NCI-H1694 (cell line): ENCODE measurements at regions not wholly inside any gene's neighbourhood (a gene's known extent, or its start where the extent isn't known, plus 50 kb on each side); places are given as distances from the start of the nearest gene placed in this dataset.

Experiments used
- DNase-seq: peaks from one replicate; lab custom pipeline; 2025; lab: John Stamatoyannopoulos, UW

GRCh38 chr10:118501171-118501570 is 94.3 kb downstream of the PRLHR start:
- DNase-seq: no peak

DNA sequence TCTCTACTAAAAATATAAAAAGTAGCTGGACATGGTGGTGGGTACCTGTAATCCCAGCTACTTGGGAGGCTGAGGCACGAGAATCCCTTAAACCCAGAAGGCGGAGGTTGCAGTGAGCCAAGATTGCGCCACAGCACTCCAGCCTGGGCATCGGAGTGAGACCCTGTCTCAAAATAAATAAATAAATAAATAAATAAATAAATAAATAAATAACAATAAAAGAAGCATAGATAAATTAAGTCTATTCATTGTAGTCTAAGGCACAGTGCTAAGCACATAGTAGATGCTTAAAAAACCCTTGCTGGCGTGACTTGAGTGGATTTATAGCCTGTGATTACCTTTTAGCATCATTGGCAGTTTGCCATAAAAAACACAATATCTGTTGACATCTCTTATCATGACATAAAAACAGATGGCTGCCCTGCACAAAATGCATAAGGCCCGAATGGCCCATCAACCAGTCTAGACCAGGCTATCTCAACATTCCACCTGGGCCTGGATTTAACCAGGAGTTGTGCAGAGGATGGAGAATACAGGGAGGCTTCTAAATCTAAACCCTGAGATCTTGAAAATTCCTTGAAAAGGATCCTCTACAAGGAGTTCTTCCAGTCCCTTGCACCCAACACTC is 94.9 kb downstream of the PRLHR start:
- no peak for DNase-seq

- DNase-seq: no peak
These were observed 96.3 kb downstream of the PRLHR start for GRCh38 chr10:118499186-118499585.

DNA sequence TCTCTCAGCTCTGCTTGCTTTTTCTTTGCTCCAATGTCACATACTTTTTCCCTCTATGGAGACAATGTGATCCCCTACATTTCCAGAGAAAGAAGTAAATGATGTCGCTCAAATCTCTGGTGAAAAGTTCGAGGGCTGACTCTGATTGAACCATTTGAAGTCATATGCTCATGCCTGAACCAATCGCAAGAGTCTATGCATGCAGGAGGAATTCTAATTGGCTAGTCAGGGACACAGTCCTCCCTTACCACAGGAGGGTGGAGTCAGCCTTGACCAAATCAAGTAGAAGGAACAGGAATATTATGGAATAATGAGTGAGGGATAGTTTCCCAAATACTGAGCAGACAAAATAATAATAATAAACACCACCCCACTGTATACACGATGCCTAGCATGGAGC is 96.8 kb downstream of the PRLHR start:
- DNase-seq: no peak

DNA sequence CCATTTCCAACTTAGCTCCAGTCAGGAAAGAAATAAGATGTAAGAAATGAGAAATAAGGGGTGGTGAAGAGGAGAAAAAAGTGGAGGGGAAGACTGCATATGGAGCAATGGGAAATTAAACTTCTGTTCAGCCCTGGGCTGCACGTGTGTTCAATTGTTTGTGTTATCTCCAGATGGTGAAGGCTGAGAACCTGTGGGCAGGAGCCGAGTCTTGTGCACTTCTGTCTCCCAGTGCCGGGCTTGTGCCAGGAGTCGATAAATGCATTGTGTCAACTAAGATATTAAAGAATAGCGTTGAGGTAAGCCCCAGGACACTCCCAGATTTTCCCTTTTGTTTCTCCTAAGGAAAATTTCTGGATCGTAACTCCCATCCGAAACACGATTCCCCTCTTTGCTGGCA is 98.2 kb downstream of the PRLHR start:
- DNase-seq: no peak

DNA sequence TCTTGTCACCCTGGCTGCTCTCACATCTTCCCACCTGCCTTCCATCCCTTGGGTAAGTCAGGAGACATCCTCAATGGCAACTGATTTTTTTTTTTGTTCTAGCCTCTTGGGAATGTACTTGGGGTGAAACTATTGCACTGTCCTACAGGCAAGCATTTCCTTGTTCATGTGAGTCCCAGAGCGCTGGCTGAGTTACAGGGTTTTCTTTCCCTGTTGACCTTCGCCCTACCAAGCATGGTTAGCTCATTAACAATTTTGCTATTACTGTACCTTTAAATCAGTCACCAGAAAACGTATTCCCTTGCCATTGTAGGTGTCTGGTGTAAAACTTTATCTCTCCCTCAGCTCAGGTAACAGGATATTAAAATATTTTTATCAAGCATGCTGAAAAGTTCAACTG is 98.9 kb downstream of the PRLHR start:
- DNase-seq: no peak

- no peak for DNase-seq
These were observed 99.9 kb downstream of the PRLHR start for GRCh38 chr10:118495499-118495898.

- DNase-seq: no peak
These were observed 104.4 kb downstream of the PRLHR start for GRCh38 chr10:118491055-118491454.

- DNase-seq: no peak
These were observed 106.5 kb downstream of the PRLHR start for GRCh38 chr10:118488710-118489497.

DNA sequence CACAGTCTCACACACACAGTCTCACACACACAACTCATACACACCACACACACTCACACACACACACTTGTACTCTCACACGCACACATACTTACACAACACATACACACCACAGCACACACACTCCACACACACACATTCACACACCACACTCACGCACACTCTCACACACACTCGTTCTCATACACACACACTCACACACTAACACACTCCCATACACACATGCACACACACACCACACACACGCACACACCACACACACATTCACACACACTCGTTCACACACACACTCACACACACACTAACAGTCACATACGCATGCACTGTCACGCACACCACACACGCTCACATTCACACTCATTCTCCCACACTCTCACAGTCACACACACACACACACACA is 109.8 kb downstream of the PRLHR start:
- DNase-seq: no peak

- no peak for DNase-seq
These were observed 111.1 kb downstream of the PRLHR start for GRCh38 chr10:118484152-118484871.

DNA sequence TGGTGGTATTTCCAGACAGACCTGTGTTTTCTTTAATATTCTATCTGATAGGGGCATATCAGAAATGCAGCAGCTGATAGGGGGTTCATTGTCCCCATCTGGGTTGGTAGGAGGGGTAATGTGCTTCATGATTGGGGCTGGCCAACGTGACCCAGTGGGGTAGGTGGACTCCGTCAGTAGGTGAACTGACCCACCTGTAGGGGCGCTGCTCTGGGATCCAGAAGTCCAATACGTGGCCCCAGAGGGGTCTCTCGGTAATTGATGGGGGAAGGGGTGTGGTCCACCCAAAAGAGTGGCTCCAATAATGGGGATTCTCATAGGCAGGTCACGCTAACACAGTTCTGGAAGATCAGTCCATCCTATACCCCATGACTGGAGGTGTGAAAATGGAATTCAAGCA is 112.0 kb downstream of the PRLHR start:
- no peak for DNase-seq

GRCh38 chr10:118482393-118483331 is 112.8 kb downstream of the PRLHR start:
- no peak for DNase-seq

GRCh38 chr10:118481871-118482270 is 113.6 kb downstream of the PRLHR start:
- no peak for DNase-seq

- no peak for DNase-seq
These were observed 120.2 kb downstream of the PRLHR start for GRCh38 chr10:118475214-118475613.

DNA sequence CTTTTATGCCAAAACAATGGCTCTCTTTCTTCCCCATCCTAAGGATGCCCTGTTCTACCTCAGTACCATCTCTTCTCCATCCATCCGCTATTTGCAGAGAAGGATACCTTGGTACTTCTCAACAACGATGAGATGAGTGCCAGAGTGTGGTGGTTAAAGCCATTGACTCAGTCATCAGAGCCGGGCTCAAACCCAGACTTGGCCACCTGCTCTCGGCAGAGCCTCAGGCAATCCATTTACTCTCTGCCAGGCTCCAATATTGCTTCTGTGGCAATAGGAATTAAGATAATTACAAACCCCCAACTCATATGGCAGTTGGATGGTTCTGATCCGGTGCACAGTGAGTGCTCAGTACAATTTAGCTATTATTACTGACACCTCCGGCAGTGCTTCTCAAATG is 121.3 kb downstream of the PRLHR start:
- DNase-seq: no peak

DNA sequence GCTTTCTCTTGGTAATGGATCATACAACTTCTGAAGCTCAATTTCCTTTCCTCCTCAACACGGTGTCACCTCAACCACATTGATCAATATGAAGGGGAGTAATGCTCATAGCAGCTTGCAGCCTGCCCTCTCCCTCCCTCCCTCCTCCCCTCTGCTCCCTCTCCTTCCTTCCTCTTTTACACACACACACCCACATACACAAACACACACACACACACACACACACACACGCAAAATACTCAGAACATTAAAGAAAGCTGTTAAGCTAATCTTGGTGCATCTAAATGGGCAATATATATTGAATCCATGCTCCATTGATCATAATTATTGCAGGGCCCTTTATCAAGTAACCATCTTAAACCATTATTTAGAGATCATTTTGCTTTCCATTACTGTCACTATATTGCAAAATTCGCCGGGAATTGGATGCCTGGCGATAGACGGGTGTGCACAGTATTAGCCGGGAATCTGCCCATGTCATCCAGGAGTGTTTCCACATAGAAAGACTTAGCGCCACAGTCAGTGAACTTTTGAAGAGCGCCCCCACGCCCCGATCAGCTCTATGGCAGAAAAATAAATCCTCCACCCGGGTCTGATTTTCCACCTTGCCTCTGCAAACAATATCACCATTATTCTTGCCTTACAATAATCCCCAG is 122.0 kb downstream of the PRLHR start:
- DNase-seq: no peak

- peak; percentile 16 for DNase-seq
These were observed 122.8 kb downstream of the PRLHR start for GRCh38 chr10:118472415-118473304.

GRCh38 chr10:118471863-118472262 is 123.6 kb downstream of the PRLHR start:
- no peak for DNase-seq

DNA sequence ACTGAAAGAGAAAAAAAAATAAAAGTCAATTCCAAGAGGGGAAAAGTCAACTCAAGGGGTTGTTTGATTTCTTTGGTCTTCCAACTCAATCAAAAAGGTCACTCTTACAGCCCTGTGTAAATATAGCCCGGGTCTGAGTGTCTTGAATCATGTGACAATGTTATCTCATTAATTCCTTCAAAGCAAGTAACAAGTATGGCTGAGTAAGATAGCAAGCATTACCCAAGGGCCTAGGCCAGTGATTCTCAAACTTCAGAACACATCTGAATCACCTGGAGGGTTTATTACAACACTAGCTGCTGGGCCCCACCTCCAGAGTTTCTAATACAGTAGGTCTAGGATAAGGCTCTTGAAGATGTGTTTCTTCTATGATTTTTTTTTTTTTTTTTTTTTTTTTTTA is 125.0 kb downstream of the PRLHR start:
- DNase-seq: no peak
